Occipital lobe (tissue), 1 donor: ENCODE measurements at regions not wholly inside any gene's neighbourhood (a gene's known extent, or its start where the extent isn't known, plus 50 kb on each side); places are given as distances from the start of the nearest gene placed in this dataset.

Experiments
- DNase-seq: peaks from one replicate; lab custom pipeline; 2025; lab: John Stamatoyannopoulos, UW

- DNase-seq: no peak
Measured at GRCh38 chr6:33950891-33951889, 147.4 kb upstream of the MLN start.

- no peak for DNase-seq
Measured at GRCh38 chr6:33950472-33950881, 146.7 kb upstream of the MLN start.

- DNase-seq: no peak
Measured at GRCh38 chr6:33949877-33950435, 146.2 kb upstream of the MLN start.

GRCh38 chr6:33949111-33949510 lies 145.3 kb upstream of the MLN start:
- DNase-seq: no peak

- no peak for DNase-seq
Measured at GRCh38 chr6:33947916-33948594, 144.3 kb upstream of the MLN start.

GRCh38 chr6:33947047-33947446 lies 143.2 kb upstream of the MLN start:
- DNase-seq: no peak

- DNase-seq: no peak
Measured at GRCh38 chr6:33945931-33946330, 142.1 kb upstream of the MLN start.

GRCh38 chr6:33944686-33945411 lies 141.0 kb upstream of the MLN start:
- DNase-seq: no peak

GRCh38 chr6:33936886-33937285 lies 133.1 kb upstream of the MLN start:
- DNase-seq: no peak

GRCh38 chr6:33935439-33936080 lies 131.8 kb upstream of the MLN start:
- DNase-seq: no peak

- no peak for DNase-seq
Measured at GRCh38 chr6:33934731-33935270, 131.0 kb upstream of the MLN start.

- no peak for DNase-seq
Measured at GRCh38 chr6:33933101-33933500, 129.3 kb upstream of the MLN start.

- DNase-seq: no peak
Measured at GRCh38 chr6:33931799-33932198, 128.0 kb upstream of the MLN start.

- DNase-seq: no peak
Measured at GRCh38 chr6:33929575-33930288, 125.9 kb upstream of the MLN start.

- peak; percentile 47 for DNase-seq
Measured at GRCh38 chr6:33927616-33928015, 123.8 kb upstream of the MLN start.

- DNase-seq: no peak
Measured at GRCh38 chr6:33927112-33927511, 123.3 kb upstream of the MLN start.

GRCh38 chr6:33926451-33926850 lies 122.6 kb upstream of the MLN start:
- DNase-seq: no peak

- no peak for DNase-seq
Measured at GRCh38 chr6:33925936-33926335, 122.1 kb upstream of the MLN start.

- DNase-seq: no peak
Measured at GRCh38 chr6:33925210-33925609, 121.4 kb upstream of the MLN start.

- no peak for DNase-seq
Measured at GRCh38 chr6:33924681-33925080, 120.9 kb upstream of the MLN start.
